H1 (cell line): ENCODE measurements at regions not wholly inside any gene's neighbourhood (a gene's known extent, or its start where the extent isn't known, plus 50 kb on each side); places are given as distances from the start of the nearest gene placed in this dataset.

Experiments
- CTCF ChIA-PET: fragments of 300-600 bp; sonication (Branson Sonifier 250); formaldehyde crosslinking; loops from one replicate; lab custom pipeline; 2021; ENCODE audit not compliant: partially characterized antibody; lab: Charles Lee
- POLR2A ChIA-PET: fragments of 300-600 bp; sonication (Branson Sonifier 250); formaldehyde crosslinking; loops from one replicate; lab custom pipeline; 2021; ENCODE audit warnings: inconsistent platforms; ENCODE audit not compliant: partially characterized antibody; lab: Charles Lee
- DNase-seq, 2 experiments: peaks; one replicate each; pipeline versions ENCODE4 v3.0.0 to v3.0.0-alpha.2; 2010 to 2022; ENCODE audit warnings: low spot score in 2 of 2, low read depth in 1 of 2, mixed read lengths in 1 of 2
- FAIRE-seq: peaks from 2 replicates; lab custom pipeline; 2011; peaks lifted over from hg19 to GRCh38; lab: Jason Lieb, UNC
- H2AFZ ChIP-seq: 2 replicates; pipeline ENCODE4 v1.8.1; 2012; ENCODE audit warnings: low read length, inconsistent platforms
- H2AK5ac ChIP-seq: 2 replicates; pipeline ENCODE4 v1.6.1; 2013; ENCODE audit warnings: low read depth, low read length
- H2BK120ac ChIP-seq: replicated peaks from 2 replicates; pipeline ENCODE3; 2013; ENCODE audit warnings: low read depth, low read length, inconsistent platforms
- H2BK12ac ChIP-seq: 2 replicates; pipeline ENCODE4 v1.6.1; 2013; ENCODE audit warnings: low read depth, low read length
- H2BK15ac ChIP-seq: 2 replicates; pipeline ENCODE4 v1.6.1; 2013; ENCODE audit warnings: low read length
- H2BK20ac ChIP-seq: 2 replicates; pipeline ENCODE4 v1.6.1; 2013; ENCODE audit warnings: low read length
- H2BK5ac ChIP-seq: 2 replicates; pipeline ENCODE4 v1.6.1; 2013; ENCODE audit warnings: low read depth, low read length
- H3K14ac ChIP-seq: 2 replicates; pipeline ENCODE4 v1.6.1; 2013; ENCODE audit warnings: inconsistent platforms; ENCODE audit not compliant: insufficient read length
- H3K18ac ChIP-seq: 2 replicates; pipeline ENCODE4 v1.6.1; 2013; ENCODE audit warnings: low read length; ENCODE audit errors: extremely low read depth
- H3K23ac ChIP-seq: 2 replicates; pipeline ENCODE4 v1.6.1; 2013; ENCODE audit warnings: inconsistent platforms; ENCODE audit not compliant: insufficient read length
- H3K23me2 ChIP-seq: 2 replicates; pipeline ENCODE4 v1.6.1; 2013; ENCODE audit warnings: low read depth, low read length
- H3K27ac ChIP-seq: 2 replicates; pipeline ENCODE4 v1.6.1; 2011; ENCODE audit warnings: low read depth, low read length, inconsistent platforms
- H3K27me3 ChIP-seq, 4 experiments: replicated peaks in 1 of 4; 1 replicate in 1 of 4; 2 replicates in 3 of 4; pipeline versions ENCODE4 v1.6.1 to v1.8.1; 2011 to 2013; ENCODE audit warnings: low read length in 3 of 4, mild to moderate bottlenecking in 3 of 4, inconsistent platforms in 2 of 4, mixed read lengths in 2 of 4, moderate library complexity in 1 of 4; ENCODE audit not compliant: control insufficient read depth in 3 of 4, insufficient read depth in 3 of 4; ENCODE audit errors: extremely low read depth in 1 of 4
- H3K36me3 ChIP-seq, 4 experiments: 2 replicates each; pipeline versions ENCODE4 v1.6.1 to v1.8.1; 2011 to 2013; ENCODE audit warnings: mild to moderate bottlenecking in 4 of 4, low read length in 3 of 4, moderate library complexity in 2 of 4, control low read depth in 1 of 4, inconsistent platforms in 1 of 4; ENCODE audit not compliant: insufficient read depth in 4 of 4, control insufficient read depth in 2 of 4
- H3K4ac ChIP-seq: replicated peaks from 2 replicates; pipeline ENCODE3; 2013; ENCODE audit warnings: low read length, low read depth, mixed read lengths, inconsistent platforms; ENCODE audit not compliant: insufficient read length
- H3K4me1 ChIP-seq, 4 experiments: replicated peaks in 1 of 4; 1 replicate in 1 of 4; 2 replicates in 3 of 4; pipeline versions ENCODE4 v1.6.1 to v1.8.1; 2011 to 2013; ENCODE audit warnings: low read length in 3 of 4, inconsistent platforms in 2 of 4, mixed read lengths in 1 of 4; ENCODE audit not compliant: insufficient read depth in 4 of 4, control insufficient read depth in 3 of 4
- H3K4me2 ChIP-seq, 2 experiments: 2 replicates each; pipeline versions ENCODE4 v1.6.1 to v1.8.1; 2011 to 2013; ENCODE audit warnings: low read depth in 2 of 2, low read length in 2 of 2, control low read depth in 1 of 2, inconsistent platforms in 1 of 2, mild to moderate bottlenecking in 1 of 2; ENCODE audit not compliant: insufficient read depth in 1 of 2
- H3K4me3 ChIP-seq, 4 experiments: fragments of 200-600, 300-600 bp in 1 of 4; sonication (generic), shearing (Covaris generic), sonication (Bioruptor Twin) in 1 of 4; 2 replicates each; pipeline versions ENCODE4 v1.5.1 to v1.8.1; 2011 to 2016; ENCODE audit warnings: low read length in 4 of 4, low read depth in 3 of 4, control low read depth in 2 of 4, inconsistent platforms in 2 of 4, mild to moderate bottlenecking in 2 of 4, mixed read lengths in 1 of 4, moderate library complexity in 1 of 4; ENCODE audit not compliant: insufficient read depth in 2 of 4; ENCODE audit errors: extremely low read depth in 1 of 4
- H3K56ac ChIP-seq: replicated peaks from 2 replicates; pipeline ENCODE3; 2013; ENCODE audit warnings: low read depth, mild to moderate bottlenecking, mixed read lengths, low read length, inconsistent platforms; ENCODE audit not compliant: insufficient read length
- H3K79me1 ChIP-seq: 2 replicates; pipeline ENCODE4 v1.6.1; 2013; ENCODE audit warnings: low read depth, low read length, control low read depth
- H3K79me2 ChIP-seq, 2 experiments: 2 replicates each; pipeline versions ENCODE4 v1.6.1 to v1.8.1; 2012 to 2013; ENCODE audit warnings: low read length in 2 of 2, mild to moderate bottlenecking in 2 of 2, inconsistent platforms in 1 of 2; ENCODE audit not compliant: insufficient read depth in 2 of 2, control insufficient read depth in 1 of 2
- H3K9ac ChIP-seq, 4 experiments: replicated peaks in 1 of 4; 1 replicate in 1 of 4; 2 replicates in 3 of 4; pipeline versions ENCODE4 v1.6.1 to v1.8.1; 2011 to 2013; ENCODE audit warnings: low read depth in 3 of 4, low read length in 3 of 4, control low read depth in 2 of 4, mild to moderate bottlenecking in 2 of 4, moderate library complexity in 2 of 4, inconsistent platforms in 1 of 4; ENCODE audit errors: extremely low read depth in 1 of 4
- H3K9me3 ChIP-seq, 2 experiments: 2 replicates each; pipeline versions ENCODE4 v1.6.1 to v1.8.1; 2012 to 2013; ENCODE audit warnings: mild to moderate bottlenecking in 2 of 2, moderate library complexity in 2 of 2, control low read depth in 1 of 2, inconsistent platforms in 1 of 2, low read depth in 1 of 2, low read length in 1 of 2, mixed read lengths in 1 of 2; ENCODE audit not compliant: insufficient read depth in 2 of 2
- H4K20me1 ChIP-seq, 2 experiments: replicated peaks in 1 of 2; 2 replicates each; pipeline versions ENCODE3 to v1.8.1; 2011 to 2013; ENCODE audit warnings: inconsistent platforms in 2 of 2, low read length in 2 of 2, mild to moderate bottlenecking in 1 of 2; ENCODE audit not compliant: insufficient read depth in 2 of 2, control insufficient read depth in 1 of 2
- H4K5ac ChIP-seq: 2 replicates; pipeline ENCODE4 v1.6.1; 2013; ENCODE audit warnings: low read length, low read depth, mixed read lengths, inconsistent platforms; ENCODE audit not compliant: insufficient read length
- H4K8ac ChIP-seq: 2 replicates; pipeline ENCODE4 v1.8.0; 2013; ENCODE audit warnings: mild to moderate bottlenecking, moderate library complexity, low read length, inconsistent platforms; ENCODE audit not compliant: insufficient read depth; ENCODE audit errors: extremely low read depth
- H4K91ac ChIP-seq: replicated peaks from 2 replicates; pipeline ENCODE3; 2013; ENCODE audit warnings: low read length, mixed read lengths, inconsistent platforms; ENCODE audit not compliant: insufficient read length
- CHD1 ChIP-seq: IDR thresholded peaks from 2 replicates; pipeline ENCODE4 v1.6.1; 2012; ENCODE audit warnings: low read depth, low read length, improper control_type of control experiment
- CREB1 ChIP-seq: IDR thresholded peaks from 2 replicates; pipeline ENCODE4 v1.6.1; 2012; ENCODE audit warnings: inconsistent platforms
- EZH2 ChIP-seq: fragments of 200-600 bp; sonication (generic); IDR thresholded peaks from 2 replicates; pipeline ENCODE4 v1.7.1; 2012; ENCODE audit warnings: low read depth, mild to moderate bottlenecking, moderate library complexity, low read length, inconsistent platforms; ENCODE audit not compliant: severe bottlenecking
- FOSL1 ChIP-seq: IDR thresholded peaks from 2 replicates; pipeline ENCODE4 v1.6.1; 2011; ENCODE audit warnings: mild to moderate bottlenecking, low read depth, low read length, moderate library complexity; ENCODE audit not compliant: insufficient read depth
- GTF2F1 ChIP-seq: IDR thresholded peaks from 2 replicates; pipeline ENCODE4 v1.6.1; 2012; ENCODE audit warnings: low read depth, low read length, improper control_type of control experiment, borderline replicate concordance
- KDM1A ChIP-seq: fragments of 200-600, 300-600 bp; sonication (generic); IDR thresholded peaks from 2 replicates; pipeline ENCODE4 v1.7.1; 2016; ENCODE audit warnings: mild to moderate bottlenecking, low read length, borderline replicate concordance
- NANOG ChIP-seq: IDR thresholded peaks from 2 replicates; pipeline ENCODE4 v1.6.1; 2011; ENCODE audit warnings: low read length, low read depth, mild to moderate bottlenecking, inconsistent platforms; ENCODE audit not compliant: insufficient read depth, poor library complexity, severe bottlenecking
- PHF8 ChIP-seq: fragments of 200-600 bp; sonication (generic); conservative IDR thresholded peaks from 2 replicates; pipeline ENCODE4 v1.7.1; 2012; ENCODE audit warnings: low read depth, mild to moderate bottlenecking, inconsistent platforms, low read length, moderate library complexity
- POLR2AphosphoS5 ChIP-seq: IDR thresholded peaks from 2 replicates; pipeline ENCODE4 v1.6.1; 2011; ENCODE audit warnings: low read depth, low read length
- SAP30 ChIP-seq: fragments of 300-600 bp; sonication (generic); IDR thresholded peaks from 2 replicates; pipeline ENCODE4 v1.7.1; 2012; ENCODE audit warnings: low read length, moderate library complexity, mild to moderate bottlenecking, inconsistent platforms; ENCODE audit not compliant: insufficient read depth, insufficient replicate concordance
- WGBS, 2 experiments: shearing (Covaris generic) in 1 of 2; methylation state at CpG; one replicate each; pipeline versions ENCODE4 v1.1.6 to v1.1.7; 2013 to 2015; ENCODE audit warnings: low lambda C conversion rate in 2 of 2, mixed read lengths in 2 of 2, inconsistent platforms in 1 of 2, low coverage in 1 of 2, missing lambda C conversion rate in 1 of 2; ENCODE audit not compliant: insufficient replicate concordance in 2 of 2, insufficient coverage in 1 of 2, insufficient read length in 1 of 2; ENCODE audit errors: extremely low coverage in 1 of 2, missing lambda C conversion rate in 1 of 2; 5-methylcytosine and 5-hydroxymethylcytosine counted together
- TF ChIP-seq, protein P1 (sequence below): IDR thresholded peaks from 2 replicates; pipeline ENCODE4 v1.6.1; 2011; ENCODE audit warnings: low read depth, mild to moderate bottlenecking, low read length; ENCODE audit not compliant: insufficient read depth
- TF ChIP-seq, protein P2 (sequence below): IDR thresholded peaks from 2 replicates; pipeline ENCODE4 v1.6.1; 2012; ENCODE audit warnings: inconsistent platforms

DNA sequence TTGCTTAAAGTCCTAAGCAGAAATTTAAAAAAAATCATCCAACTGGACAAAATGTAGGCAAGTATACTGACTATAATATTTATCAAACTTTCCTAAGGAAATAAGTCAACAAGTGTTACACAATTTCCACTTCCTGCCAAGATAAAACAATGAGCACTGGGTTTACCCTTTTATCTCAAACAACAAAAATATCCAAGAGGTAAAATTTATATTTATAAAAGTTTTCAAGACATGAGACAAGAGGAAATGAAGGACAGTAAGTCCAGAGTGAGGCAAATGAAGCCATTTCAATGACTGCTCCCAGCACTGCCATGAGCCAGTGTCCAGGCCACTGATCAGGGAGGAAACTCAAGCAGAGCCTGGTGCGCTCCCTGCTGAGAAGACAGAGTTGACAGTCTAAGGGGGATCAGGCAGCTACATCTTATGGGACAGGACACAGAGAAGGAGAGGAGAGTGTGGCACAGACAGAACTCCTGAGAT is 439.4 kb downstream of the RAP2B start:
- Histone ChIP-seq H4K91ac (no peak overlapping the region), H2AK5ac (no peak overlapping the region), H3K27ac (no peak overlapping the region), H3K56ac (no peak overlapping the region), H3K27me3 (no peaks in the 10 kb centered on the region), H3K4me1 (no peaks in the 10 kb centered on the region), H4K5ac (no peak overlapping the region), H3K14ac (no peak overlapping the region), H3K79me2 (no peaks in the 10 kb centered on the region), H3K4me3 (no peak overlapping the region), H3K18ac (no peak overlapping the region; the same call in 1 of the 2 replicates), H3K23me2 (no peaks in the 10 kb centered on the region), H3K79me1 (no peaks in the 10 kb centered on the region), H3K9ac (no peak overlapping the region), H2BK120ac (no peak overlapping the region), H2BK5ac (no peak overlapping the region), H4K8ac (no peak overlapping the region), H3K36me3 (no peaks in the 10 kb centered on the region), H3K9me3 (no peaks in the 10 kb centered on the region), H2BK12ac (no peak overlapping the region), H2AFZ (no peak overlapping the region), H4K20me1 (no peaks in the 10 kb centered on the region), H2BK20ac (no peak overlapping the region), H2BK15ac (no peak overlapping the region; the same call in 1 of the 2 replicates), H3K23ac (no peak overlapping the region), H3K4me2 (no peak overlapping the region), H3K4ac (no peak overlapping the region)
- FAIRE-seq (no peak), DNase-seq (no peak)
- no peak for TF ChIP-seq CHD1
- TF ChIP-seq, protein P1, sequence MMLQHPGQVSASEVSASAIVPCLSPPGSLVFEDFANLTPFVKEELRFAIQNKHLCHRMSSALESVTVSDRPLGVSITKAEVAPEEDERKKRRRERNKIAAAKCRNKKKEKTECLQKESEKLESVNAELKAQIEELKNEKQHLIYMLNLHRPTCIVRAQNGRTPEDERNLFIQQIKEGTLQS: no peak
- TF ChIP-seq NANOG: no peak
- no peak for TF ChIP-seq POLR2AphosphoS5
- TF ChIP-seq PHF8: no peak
- no peak for TF ChIP-seq CREB1
- TF ChIP-seq SAP30: no peak
- no peak for TF ChIP-seq KDM1A
- no peak for TF ChIP-seq FOSL1
- TF ChIP-seq, protein P2, sequence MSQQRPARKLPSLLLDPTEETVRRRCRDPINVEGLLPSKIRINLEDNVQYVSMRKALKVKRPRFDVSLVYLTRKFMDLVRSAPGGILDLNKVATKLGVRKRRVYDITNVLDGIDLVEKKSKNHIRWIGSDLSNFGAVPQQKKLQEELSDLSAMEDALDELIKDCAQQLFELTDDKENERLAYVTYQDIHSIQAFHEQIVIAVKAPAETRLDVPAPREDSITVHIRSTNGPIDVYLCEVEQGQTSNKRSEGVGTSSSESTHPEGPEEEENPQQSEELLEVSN: no peak
- TF ChIP-seq GTF2F1: no peak
- no peak for TF ChIP-seq EZH2
- ChIA-PET POLR2A (no interaction called here), CTCF (interaction anchor here (1.0 kb wide), 1 partner anchor 167 kb away, joined by 3 read pairs; no protein-coding TSS in a partner anchor)
- 92% methylated on average over 1 of the region's 1 CpG; no CpG with 5 or more reads in 1 of the 2 experiments for WGBS, 2 experiments
